Gastrocnemius medialis (tissue), 4 donors: ENCODE measurements at regions not wholly inside any gene's neighbourhood (a gene's known extent, or its start where the extent isn't known, plus 50 kb on each side); places are given as distances from the start of the nearest gene placed in this dataset.

Experiments used
- POLR2A ChIP-seq, 2 donors: fragments of 450-650 bp; IDR thresholded peaks; one replicate each; pipeline ENCODE4 v1.6.1; 2017; ENCODE audit warnings: antibody characterized with exemption in 2 of 2, mild to moderate bottlenecking in 2 of 2, moderate library complexity in 2 of 2
- TF ChIP-seq, protein P1 (sequence below), 5 experiments: fragments of 450-650 bp in 3 of 5; fragments of 200-600 bp in 2 of 5; sonication (generic) in 2 of 5; IDR thresholded peaks in 4 of 5; conservative IDR thresholded peaks in 1 of 5; 1 replicate in 4 of 5; 2 replicates in 1 of 5; pipeline ENCODE4 v1.5.1; 2016 to 2019; ENCODE audit warnings: antibody characterized with exemption in 5 of 5, mild to moderate bottlenecking in 3 of 5, moderate library complexity in 3 of 5

DNA sequence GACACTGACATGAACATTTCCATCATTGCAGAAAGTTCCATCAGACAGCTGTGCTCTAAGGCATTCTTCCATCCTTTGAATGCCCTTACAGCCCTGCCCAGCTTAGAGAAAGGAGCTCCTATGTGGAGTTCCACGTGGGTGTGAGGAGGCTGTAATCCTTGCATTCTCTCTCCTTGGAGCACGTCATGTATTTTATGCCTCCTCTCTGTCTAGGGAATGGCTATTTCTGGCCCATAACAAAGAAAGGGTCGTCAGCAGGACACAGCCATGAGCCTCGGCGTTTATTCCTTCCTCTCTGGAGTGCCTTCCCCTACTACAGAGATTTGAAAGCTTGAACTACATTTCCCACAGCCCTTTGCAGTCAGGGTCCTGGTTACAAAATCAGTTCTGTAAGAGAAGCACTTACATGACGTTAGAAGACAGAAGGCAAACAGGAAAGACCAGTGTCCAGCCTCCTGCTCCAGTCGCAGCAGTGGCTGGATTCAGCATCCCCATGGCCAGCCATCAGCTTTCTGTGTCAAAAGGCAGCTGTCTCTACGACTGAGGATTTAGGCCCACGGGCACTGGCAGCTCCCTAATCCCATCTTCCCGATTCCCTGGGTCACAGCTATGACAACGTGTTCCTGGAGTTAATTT lies 234.9 kb downstream of the TFCP2L1 start:
- TF ChIP-seq POLR2A (IDR thresholded peaks at IDR 0.05) = no peak
- TF ChIP-seq, protein P1, sequence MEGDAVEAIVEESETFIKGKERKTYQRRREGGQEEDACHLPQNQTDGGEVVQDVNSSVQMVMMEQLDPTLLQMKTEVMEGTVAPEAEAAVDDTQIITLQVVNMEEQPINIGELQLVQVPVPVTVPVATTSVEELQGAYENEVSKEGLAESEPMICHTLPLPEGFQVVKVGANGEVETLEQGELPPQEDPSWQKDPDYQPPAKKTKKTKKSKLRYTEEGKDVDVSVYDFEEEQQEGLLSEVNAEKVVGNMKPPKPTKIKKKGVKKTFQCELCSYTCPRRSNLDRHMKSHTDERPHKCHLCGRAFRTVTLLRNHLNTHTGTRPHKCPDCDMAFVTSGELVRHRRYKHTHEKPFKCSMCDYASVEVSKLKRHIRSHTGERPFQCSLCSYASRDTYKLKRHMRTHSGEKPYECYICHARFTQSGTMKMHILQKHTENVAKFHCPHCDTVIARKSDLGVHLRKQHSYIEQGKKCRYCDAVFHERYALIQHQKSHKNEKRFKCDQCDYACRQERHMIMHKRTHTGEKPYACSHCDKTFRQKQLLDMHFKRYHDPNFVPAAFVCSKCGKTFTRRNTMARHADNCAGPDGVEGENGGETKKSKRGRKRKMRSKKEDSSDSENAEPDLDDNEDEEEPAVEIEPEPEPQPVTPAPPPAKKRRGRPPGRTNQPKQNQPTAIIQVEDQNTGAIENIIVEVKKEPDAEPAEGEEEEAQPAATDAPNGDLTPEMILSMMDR (IDR thresholded peaks at IDR 0.05 in 4 of 5, conservative IDR thresholded peaks at IDR 0.05 in 1 of 5) = no peak
